NB4 (cell line): ENCODE measurements at regions not wholly inside any gene's neighbourhood (a gene's known extent, or its start where the extent isn't known, plus 50 kb on each side); places are given as distances from the start of the nearest gene placed in this dataset.

ENCODE experiments used
- DNase-seq: peaks from one replicate; pipeline ENCODE4 v3.0.0; 2010; ENCODE audit warnings: low read depth
- H3K4me3 ChIP-seq: one replicate; pipeline ENCODE4 v1.5.1; 2011; ENCODE audit warnings: mild to moderate bottlenecking, low read depth, low read length, moderate library complexity
- MAX ChIP-seq: IDR thresholded peaks from 2 replicates; pipeline ENCODE4 v1.6.1; 2011; ENCODE audit warnings: low read depth, low read length
- MYC ChIP-seq: IDR thresholded peaks from 2 replicates; pipeline ENCODE4 v1.6.1; 2011; ENCODE audit warnings: low read depth, low read length
- POLR2A ChIP-seq: IDR thresholded peaks from 2 replicates; pipeline ENCODE4 v1.6.1; 2011; ENCODE audit warnings: mild to moderate bottlenecking; ENCODE audit not compliant: insufficient read length; ENCODE audit errors: extremely low read depth
- TF ChIP-seq, protein P1 (sequence below): IDR thresholded peaks from one replicate; pipeline ENCODE4 v1.5.1; 2012; ENCODE audit warnings: low read depth, low read length

GRCh38 chr9:82334286-82334685 lies 345.7 kb downstream of the SPATA31D1 start:
- TF ChIP-seq MYC (no peak), MAX (no peak)
- no peak overlapping the region for H3K4me3 ChIP-seq
- no peak for DNase-seq

DNA sequence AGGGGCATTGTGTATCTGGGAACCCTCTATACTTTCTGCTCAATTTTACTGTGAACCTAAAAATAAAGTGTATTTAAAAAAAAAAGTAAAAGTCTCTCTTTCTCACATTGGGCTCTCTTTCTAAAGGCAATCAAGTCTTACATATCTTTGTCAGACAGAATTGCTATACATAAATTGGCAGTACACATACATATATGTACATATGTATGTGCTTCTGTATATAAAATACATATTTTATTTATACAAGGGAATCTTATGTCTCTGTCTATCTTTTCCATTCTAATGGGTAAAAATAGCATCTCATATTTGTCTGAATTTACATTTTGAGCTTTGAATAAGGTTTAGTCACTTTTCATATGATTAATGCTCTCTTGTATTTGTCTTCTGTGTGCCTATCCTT lies 348.8 kb downstream of the SPATA31D1 start:
- DNase-seq = no peak
- TF ChIP-seq POLR2A (no peak), MYC (no peak), MAX (no peak)
- TF ChIP-seq, protein P1, sequence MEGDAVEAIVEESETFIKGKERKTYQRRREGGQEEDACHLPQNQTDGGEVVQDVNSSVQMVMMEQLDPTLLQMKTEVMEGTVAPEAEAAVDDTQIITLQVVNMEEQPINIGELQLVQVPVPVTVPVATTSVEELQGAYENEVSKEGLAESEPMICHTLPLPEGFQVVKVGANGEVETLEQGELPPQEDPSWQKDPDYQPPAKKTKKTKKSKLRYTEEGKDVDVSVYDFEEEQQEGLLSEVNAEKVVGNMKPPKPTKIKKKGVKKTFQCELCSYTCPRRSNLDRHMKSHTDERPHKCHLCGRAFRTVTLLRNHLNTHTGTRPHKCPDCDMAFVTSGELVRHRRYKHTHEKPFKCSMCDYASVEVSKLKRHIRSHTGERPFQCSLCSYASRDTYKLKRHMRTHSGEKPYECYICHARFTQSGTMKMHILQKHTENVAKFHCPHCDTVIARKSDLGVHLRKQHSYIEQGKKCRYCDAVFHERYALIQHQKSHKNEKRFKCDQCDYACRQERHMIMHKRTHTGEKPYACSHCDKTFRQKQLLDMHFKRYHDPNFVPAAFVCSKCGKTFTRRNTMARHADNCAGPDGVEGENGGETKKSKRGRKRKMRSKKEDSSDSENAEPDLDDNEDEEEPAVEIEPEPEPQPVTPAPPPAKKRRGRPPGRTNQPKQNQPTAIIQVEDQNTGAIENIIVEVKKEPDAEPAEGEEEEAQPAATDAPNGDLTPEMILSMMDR = no peak
- no peak overlapping the region for H3K4me3 ChIP-seq

DNA sequence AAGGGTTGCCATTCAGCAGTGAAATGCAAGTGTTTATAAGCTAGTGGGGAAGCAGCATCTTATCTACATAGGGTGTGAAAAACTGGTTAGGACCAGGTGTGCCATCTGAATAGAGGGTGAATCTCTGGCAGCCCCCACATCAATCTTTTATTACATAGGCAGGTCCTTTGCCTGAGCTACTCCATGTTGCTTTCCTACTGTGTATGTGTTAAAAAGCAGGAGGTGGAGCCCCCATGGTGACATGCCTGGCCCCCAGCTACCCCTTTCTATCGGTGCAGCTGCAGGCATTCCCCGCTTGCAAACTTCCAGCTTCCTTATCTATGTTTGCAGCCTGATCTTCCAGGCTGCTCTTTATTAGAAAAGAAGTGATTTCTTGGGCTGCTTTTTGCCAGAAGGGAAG lies 353.5 kb downstream of the SPATA31D1 start:
- H3K4me3 ChIP-seq = no peak overlapping the region
- no peak for TF ChIP-seq POLR2A
- TF ChIP-seq MYC = no peak
- no peak for TF ChIP-seq MAX
- TF ChIP-seq, protein P1 = no peak
- no peak for DNase-seq

DNA sequence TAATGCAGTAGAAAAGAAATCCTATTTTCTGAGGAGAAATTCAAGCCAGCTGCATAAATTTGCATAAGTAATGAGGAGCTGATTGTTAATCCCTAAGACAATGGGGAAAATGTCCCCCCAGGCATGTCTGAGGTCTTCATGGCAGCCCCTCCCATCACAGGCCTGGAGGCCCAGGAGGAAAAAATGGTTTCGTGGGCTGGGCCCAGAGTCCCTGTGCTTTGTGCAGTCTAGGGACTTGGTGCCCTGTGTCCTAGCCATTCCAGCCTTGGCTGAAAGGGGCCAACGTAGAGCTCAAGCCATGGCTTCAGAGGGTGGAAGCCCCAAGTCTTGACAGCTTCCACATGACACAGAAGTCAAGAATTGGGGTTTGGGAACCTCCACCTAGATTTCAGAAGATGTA lies 357.5 kb downstream of the SPATA31D1 start:
- H3K4me3 ChIP-seq = no peak overlapping the region
- TF ChIP-seq MYC = no peak
- no peak for TF ChIP-seq POLR2A
- TF ChIP-seq MAX = no peak
- TF ChIP-seq, protein P1 = no peak
- DNase-seq = no peak

- TF ChIP-seq MYC (no peak), MAX (no peak), POLR2A (no peak)
- TF ChIP-seq, protein P1 = no peak
- no peak overlapping the region for H3K4me3 ChIP-seq
- DNase-seq = no peak
Observed at GRCh38 chr9:82353631-82354278, 365.2 kb downstream of the SPATA31D1 start.

- TF ChIP-seq, protein P1 = no peak
- no peak for TF ChIP-seq POLR2A
- no peak for TF ChIP-seq MAX
- no peak for TF ChIP-seq MYC
- H3K4me3 ChIP-seq = no peak overlapping the region
- no peak for DNase-seq
Observed at GRCh38 chr9:82354279-82354659, 365.7 kb downstream of the SPATA31D1 start.
